Mesendoderm (in vitro differentiated cells): ENCODE measurements at regions not wholly inside any gene's neighbourhood (a gene's known extent, or its start where the extent isn't known, plus 50 kb on each side); places are given as distances from the start of the nearest gene placed in this dataset.
"Not testable (repeated sequence)": the region's sequence is repeated elsewhere in the genome, so short reads cannot be mapped to it uniquely, and the experiment has no call there.

ENCODE experiments used
- DNase-seq: peaks from one replicate; pipeline ENCODE4 v3.0.0; 2013
- H2AK5ac ChIP-seq: 2 replicates; pipeline ENCODE4 v1.6.1; 2013; ENCODE audit warnings: low read length, inconsistent platforms
- H2BK120ac ChIP-seq: 2 replicates; pipeline ENCODE4 v1.6.1; 2013; ENCODE audit warnings: low read depth, mild to moderate bottlenecking, low read length, moderate library complexity, mixed read lengths
- H2BK15ac ChIP-seq: replicated peaks from 2 replicates; pipeline ENCODE4 v1.6.1; 2013; ENCODE audit warnings: low read depth, mild to moderate bottlenecking, moderate library complexity
- H2BK5ac ChIP-seq: 2 replicates; pipeline ENCODE4 v1.6.1; 2013; ENCODE audit warnings: low read length, inconsistent platforms
- H3K18ac ChIP-seq: 2 replicates; pipeline ENCODE4 v1.6.1; 2013; ENCODE audit warnings: mild to moderate bottlenecking, low read length, mixed read lengths
- H3K23ac ChIP-seq: one replicate; pipeline ENCODE4 v1.6.1; 2013; ENCODE audit warnings: low read length
- H3K27ac ChIP-seq: 2 replicates; pipeline ENCODE4 v1.5.1; 2013; ENCODE audit warnings: low read depth, mild to moderate bottlenecking, inconsistent platforms, low read length, moderate library complexity
- H3K27me3 ChIP-seq: 2 replicates; pipeline ENCODE4 v1.6.1; 2013; ENCODE audit warnings: low read length, control low read depth, mild to moderate bottlenecking, inconsistent platforms; ENCODE audit not compliant: insufficient read depth, poor library complexity
- H3K36me3 ChIP-seq: 2 replicates; pipeline ENCODE4 v1.6.1; 2013; ENCODE audit warnings: low read length, inconsistent platforms; ENCODE audit not compliant: control insufficient read depth, insufficient read depth
- H3K4ac ChIP-seq: one replicate; pipeline ENCODE4 v1.6.1; 2013; ENCODE audit warnings: low read depth, mild to moderate bottlenecking, low read length, moderate library complexity
- H3K4me1 ChIP-seq: 2 replicates; pipeline ENCODE4 v1.6.1; 2013; ENCODE audit warnings: low read depth, low read length, inconsistent platforms; ENCODE audit not compliant: control insufficient read depth
- H3K4me2 ChIP-seq: 2 replicates; pipeline ENCODE4 v1.6.1; 2013; ENCODE audit warnings: low read length
- H3K4me3 ChIP-seq: 2 replicates; pipeline ENCODE4 v1.5.1; 2013; ENCODE audit warnings: mild to moderate bottlenecking, low read length
- H3K56ac ChIP-seq: one replicate; pipeline ENCODE4 v1.6.1; 2013; ENCODE audit warnings: low read length
- H3K79me1 ChIP-seq: 2 replicates; pipeline ENCODE4 v1.6.1; 2013; ENCODE audit warnings: low read length, inconsistent platforms
- H3K79me2 ChIP-seq: 2 replicates; pipeline ENCODE4 v1.6.1; 2013; ENCODE audit warnings: mild to moderate bottlenecking, low read length; ENCODE audit not compliant: control insufficient read depth, insufficient read depth
- H3K9ac ChIP-seq: 2 replicates; pipeline ENCODE4 v1.6.1; 2013; ENCODE audit warnings: low read length, inconsistent platforms
- H4K5ac ChIP-seq: one replicate; pipeline ENCODE4 v1.6.1; 2013; ENCODE audit warnings: low read length
- H4K8ac ChIP-seq: one replicate; pipeline ENCODE4 v1.6.1; 2013; ENCODE audit warnings: low read depth, mild to moderate bottlenecking, control low read depth, low read length, moderate library complexity
- WGBS: extraction: QIAGEN DNeasy Blood & Tissue Kit; methylation state at CpG from one replicate; pipeline ENCODE4 v1.1.7; 2013; ENCODE audit warnings: low lambda C conversion rate, missing lambda C conversion rate; ENCODE audit not compliant: insufficient coverage; ENCODE audit errors: extremely low coverage; 5-methylcytosine and 5-hydroxymethylcytosine counted together

GRCh38 chr1:144516172-144516571 lies 54.7 kb upstream of the NBPF15 start:
- H2BK5ac ChIP-seq, H4K8ac ChIP-seq, H3K4me3 ChIP-seq, H3K4me1 ChIP-seq, H3K9ac ChIP-seq, H3K79me2 ChIP-seq, H2BK120ac ChIP-seq, H4K5ac ChIP-seq, H3K36me3 ChIP-seq, H3K27me3 ChIP-seq, H2BK15ac ChIP-seq, H3K56ac ChIP-seq, H3K27ac ChIP-seq, H3K18ac ChIP-seq, H3K4ac ChIP-seq, H2AK5ac ChIP-seq, H3K23ac ChIP-seq, H3K79me1 ChIP-seq, DNase-seq, H3K4me2 ChIP-seq: not testable (repeated sequence)
- no CpG with 5 or more reads among the region's 3 CpGs for WGBS

DNA sequence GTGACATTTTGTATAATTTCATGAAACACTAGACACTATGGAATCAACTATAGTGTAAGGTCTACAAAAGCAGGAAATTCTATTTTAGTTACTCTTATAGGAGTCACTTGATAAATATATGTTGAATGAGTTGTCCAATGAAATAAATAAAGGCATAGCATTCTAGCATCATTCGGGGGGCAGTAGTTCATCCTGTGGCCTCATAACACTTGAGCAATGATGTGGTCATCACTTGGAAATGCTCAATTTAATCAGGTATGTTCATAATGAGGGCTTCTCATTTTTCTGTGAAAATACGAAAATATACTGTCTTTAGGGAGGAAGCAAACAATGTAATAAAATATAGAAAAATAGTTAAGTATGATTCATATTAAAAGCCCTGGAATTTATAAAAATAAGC lies 55.4 kb upstream of the NBPF15 start:
- not testable (repeated sequence) for H3K79me2 ChIP-seq, H4K5ac ChIP-seq, H3K27me3 ChIP-seq, H3K4me2 ChIP-seq, H2AK5ac ChIP-seq, DNase-seq, H3K4ac ChIP-seq, H3K27ac ChIP-seq, H3K18ac ChIP-seq, H2BK5ac ChIP-seq, H3K4me3 ChIP-seq, H4K8ac ChIP-seq, H3K36me3 ChIP-seq, H3K4me1 ChIP-seq, H2BK15ac ChIP-seq, H3K9ac ChIP-seq, H2BK120ac ChIP-seq, H3K56ac ChIP-seq, H3K79me1 ChIP-seq, H3K23ac ChIP-seq
- no CpG with 5 or more reads among the region's 2 CpGs for WGBS

DNA sequence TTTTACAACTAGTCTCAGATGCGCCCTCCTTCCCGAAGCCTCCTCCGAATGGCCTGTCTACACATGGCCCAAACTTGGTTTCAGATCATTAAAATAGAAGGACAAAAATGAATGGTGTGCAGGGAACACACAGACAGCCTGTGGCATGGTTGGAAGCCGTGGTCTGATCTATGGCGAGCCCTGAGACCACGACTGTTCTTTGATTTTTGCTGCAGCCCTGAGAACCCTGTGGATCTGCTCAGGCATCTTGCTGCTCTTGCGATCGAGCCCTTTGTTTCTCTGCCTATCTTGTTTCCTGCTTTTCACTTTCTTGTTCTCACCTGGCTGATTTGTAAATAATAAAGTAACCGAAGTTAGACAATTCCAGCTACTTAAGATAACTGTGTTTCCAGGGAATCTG lies 57.0 kb upstream of the NBPF15 start:
- peak; percentile 0 for DNase-seq

DNA sequence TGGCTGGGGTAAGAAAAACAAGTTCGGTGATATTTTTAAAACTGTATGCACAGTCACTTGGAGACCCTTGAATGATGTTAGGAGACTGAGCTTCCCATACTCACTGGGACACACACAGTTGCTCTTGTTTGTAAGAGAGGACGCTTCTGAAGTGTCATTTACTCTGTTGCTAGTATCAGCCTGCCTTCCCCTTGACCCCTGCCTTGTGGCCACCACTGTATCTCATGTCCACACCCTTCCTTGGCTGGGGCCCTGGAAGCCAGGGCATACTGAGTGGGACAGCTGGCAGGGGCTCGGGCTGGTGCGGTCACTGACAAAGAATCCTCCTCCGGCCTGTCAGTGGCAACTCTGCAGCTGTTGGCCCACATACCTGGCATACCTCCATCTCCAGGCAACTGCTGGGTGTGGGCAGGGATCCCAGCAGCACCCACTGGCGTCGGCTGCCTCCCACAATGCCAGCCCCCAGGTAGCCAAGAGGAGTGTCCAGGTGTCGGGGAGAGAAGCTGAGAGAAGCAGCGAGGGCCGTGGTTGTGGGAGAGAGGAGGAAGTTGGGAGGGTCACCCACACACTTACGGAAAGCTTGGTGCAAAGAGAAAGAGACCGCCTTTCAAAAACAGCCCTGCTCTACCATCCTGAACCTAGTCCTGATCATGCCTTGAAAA lies 58.2 kb upstream of the NBPF15 start:
- H2BK120ac ChIP-seq, H3K4me1 ChIP-seq, H3K27ac ChIP-seq, H2BK15ac ChIP-seq, H3K36me3 ChIP-seq, H3K79me1 ChIP-seq, H3K27me3 ChIP-seq, H3K23ac ChIP-seq, H4K8ac ChIP-seq, H3K56ac ChIP-seq, H3K4me3 ChIP-seq, H2AK5ac ChIP-seq, H3K9ac ChIP-seq, H3K18ac ChIP-seq, H3K79me2 ChIP-seq, H3K4ac ChIP-seq, H2BK5ac ChIP-seq, H4K5ac ChIP-seq, H3K4me2 ChIP-seq: not testable (repeated sequence)
- DNase-seq, result peak; percentile 3
- WGBS, result no CpG with 5 or more reads among the region's 12 CpGs

More for the DNA sequence above, 57.0 kb upstream of the NBPF15 start:
- H3K4me1 ChIP-seq, H3K56ac ChIP-seq, H4K5ac ChIP-seq, H3K79me2 ChIP-seq, H3K79me1 ChIP-seq, H3K36me3 ChIP-seq, H3K27ac ChIP-seq, H3K4me2 ChIP-seq, H3K18ac ChIP-seq, H2BK5ac ChIP-seq, H3K9ac ChIP-seq, H3K4ac ChIP-seq, H2BK15ac ChIP-seq, H3K27me3 ChIP-seq, H4K8ac ChIP-seq, H2AK5ac ChIP-seq, H3K4me3 ChIP-seq, H2BK120ac ChIP-seq, H3K23ac ChIP-seq: not testable (repeated sequence)
- no CpG with 5 or more reads among the region's 9 CpGs for WGBS

DNA sequence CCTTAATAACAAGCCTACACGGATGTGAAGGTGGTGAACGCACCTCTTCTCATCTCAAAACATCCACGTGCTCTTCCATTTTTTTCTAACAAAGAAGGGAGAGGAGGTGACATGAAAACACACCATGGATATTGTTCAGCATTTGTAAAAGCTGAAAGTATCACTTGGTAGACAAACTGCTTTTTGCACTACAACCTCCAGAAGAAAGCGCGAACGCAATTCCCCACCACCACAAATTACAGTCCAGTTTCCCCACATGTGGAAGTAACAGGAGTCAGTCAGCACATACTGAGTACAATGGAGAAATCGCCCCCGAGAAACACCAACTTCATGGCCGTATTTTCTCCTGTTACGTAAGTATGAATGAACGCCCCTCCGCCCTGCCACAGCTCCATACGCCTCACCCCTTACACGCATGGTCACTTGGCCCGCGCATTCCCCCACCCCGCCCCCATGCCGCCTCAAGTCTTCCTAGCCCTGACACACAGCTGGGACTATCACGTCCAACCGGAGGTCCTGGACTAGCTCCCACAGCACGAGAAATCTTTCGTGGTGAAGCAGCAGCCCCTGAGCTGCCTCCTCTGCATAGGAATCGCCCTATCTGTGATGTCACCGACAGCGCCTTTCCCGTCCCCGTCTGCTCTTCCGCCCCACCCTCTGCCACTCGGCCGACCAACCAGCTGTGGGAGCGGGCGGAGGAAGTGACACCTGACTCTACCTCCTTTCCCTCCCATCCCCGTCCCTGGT lies 62.4 kb upstream of the NBPF15 start:
- Histone ChIP-seq H3K27ac (peak overlapping the region; percentile 31), H2BK5ac (peak overlapping the region; percentile 100), H3K9ac (peak overlapping the region; percentile 72), H3K4ac (peak overlapping the region; percentile 79), H3K56ac (peak overlapping the region; percentile 93)
- not testable (repeated sequence) for H4K8ac ChIP-seq, H2BK120ac ChIP-seq, H3K4me2 ChIP-seq, H4K5ac ChIP-seq, H3K4me1 ChIP-seq, H3K79me2 ChIP-seq, H2AK5ac ChIP-seq, H3K4me3 ChIP-seq, H2BK15ac ChIP-seq, H3K36me3 ChIP-seq, H3K18ac ChIP-seq, H3K27me3 ChIP-seq, H3K79me1 ChIP-seq, H3K23ac ChIP-seq
- DNase-seq, result peak; percentile 92
- WGBS, result no CpG with 5 or more reads among the region's 33 CpGs
